Lower lobe of right lung (tissue), 2 donors: ENCODE measurements at regions not wholly inside any gene's neighbourhood (a gene's known extent, or its start where the extent isn't known, plus 50 kb on each side); places are given as distances from the start of the nearest gene placed in this dataset.
A peak's percentile ranks its signal among the peaks of the same experiment; 100 is the strongest.

ENCODE experiments used
- ATAC-seq, 2 donors: fragments of 200-7000 bp; cut with Tn5 transposase; one replicate each; pipeline ENCODE4 v1.9.1; 2020 to 2022; ENCODE audit warnings: mild to moderate bottlenecking in 2 of 2, moderate library complexity in 2 of 2
- DNase-seq: peaks from one replicate; pipeline ENCODE4 v3.0.0-alpha.2; 2020
- H3K27ac ChIP-seq: fragments of 200-600 bp; one replicate; pipeline ENCODE4 v1.8.0; 2022
- H3K27me3 ChIP-seq: fragments of 200-600 bp; one replicate; pipeline ENCODE4 v1.8.0; 2022; ENCODE audit warnings: low read depth
- H3K36me3 ChIP-seq: fragments of 200-600 bp; one replicate; pipeline ENCODE4 v1.8.0; 2022; ENCODE audit warnings: mild to moderate bottlenecking
- H3K4me1 ChIP-seq: fragments of 200-600 bp; one replicate; pipeline ENCODE4 v1.8.0; 2022
- H3K4me3 ChIP-seq: fragments of 200-600 bp; one replicate; pipeline ENCODE4 v1.8.0; 2022; ENCODE audit warnings: mild to moderate bottlenecking
- H3K9me3 ChIP-seq: fragments of 200-600 bp; one replicate; pipeline ENCODE4 v1.8.0; 2022
- CTCF ChIP-seq: fragments of 200-600 bp; IDR thresholded peaks from one replicate; pipeline ENCODE4 v1.8.0; 2022; ENCODE audit warnings: antibody characterized with exemption, mild to moderate bottlenecking
- intact Hi-C: fragments of 100-400 bp; cut with DNase I; formaldehyde crosslinking; loops from one replicate; pipeline ENCODE4 v1.11.0; 2022
- donor health status: DM: no; HTN: yes; CAD: no; lungs with severe emphysema.

GRCh38 chr2:8535821-8536685 lies 145.8 kb upstream of the ID2 start:
- DNase-seq (no peak), ATAC-seq (no peak)
- intact Hi-C loops = no loop called here
- Histone ChIP-seq H3K4me3 (no peak overlapping the region), H3K4me1 (peaks cover 71% of the 10 kb centered on the region), H3K9me3 (peaks cover 9% of the 10 kb centered on the region), H3K36me3 (no peaks in the 10 kb centered on the region), H3K27ac (peak overlapping the region; percentile 77), H3K27me3 (no peaks in the 10 kb centered on the region)
- TF ChIP-seq CTCF = no peak

- Histone ChIP-seq H3K36me3 (no peaks in the 10 kb centered on the region), H3K27ac (peak overlapping the region; percentile 77), H3K4me1 (peaks cover 72% of the 10 kb centered on the region), H3K9me3 (peaks cover under 1% of the 10 kb centered on the region), H3K4me3 (no peak overlapping the region), H3K27me3 (no peaks in the 10 kb centered on the region)
- intact Hi-C loops = no loop called here
- no peak for DNase-seq
- no peak for ATAC-seq
- TF ChIP-seq CTCF = no peak
These were observed 144.9 kb upstream of the ID2 start for GRCh38 chr2:8536686-8537561.

DNA sequence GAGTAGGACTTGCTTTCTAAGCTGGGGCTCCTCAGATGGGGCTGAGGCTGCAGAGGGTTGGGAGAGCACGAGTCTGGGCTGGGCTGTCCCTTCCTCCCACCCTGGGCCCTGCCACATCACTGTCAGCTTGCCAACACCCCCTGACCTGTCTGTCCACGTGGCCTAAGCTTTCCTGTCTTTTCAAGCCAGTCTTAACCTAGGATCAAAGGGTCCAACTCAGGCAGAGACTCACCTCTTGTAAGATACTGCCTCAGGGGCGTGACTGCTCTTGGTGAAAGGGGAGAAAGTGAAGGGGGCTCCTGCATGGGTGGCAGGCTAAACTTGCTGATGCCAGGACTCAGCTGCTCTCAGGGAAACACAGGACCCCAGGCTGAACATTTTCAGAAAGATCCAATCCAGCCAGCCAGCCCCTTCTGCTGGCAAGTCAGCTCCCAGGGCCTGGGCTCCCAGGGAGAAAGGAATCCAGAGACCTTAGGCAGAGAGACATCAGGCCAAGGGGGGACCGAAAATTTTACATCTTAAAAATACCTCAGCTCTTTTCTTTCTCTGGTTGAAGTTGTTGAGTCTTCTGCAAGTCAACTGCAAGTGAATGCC lies 144.2 kb upstream of the ID2 start:
- intact Hi-C loops = no loop called here
- ATAC-seq = no peak
- Histone ChIP-seq H3K36me3 (no peaks in the 10 kb centered on the region), H3K4me1 (peaks cover 77% of the 10 kb centered on the region), H3K4me3 (no peak overlapping the region), H3K27me3 (no peaks in the 10 kb centered on the region), H3K27ac (no peak overlapping the region), H3K9me3 (no peaks in the 10 kb centered on the region)
- DNase-seq = no peak
- no peak for TF ChIP-seq CTCF

- intact Hi-C loops = no loop called here
- DNase-seq = no peak
These were observed 143.3 kb upstream of the ID2 start for GRCh38 chr2:8538531-8538930.

More at GRCh38 chr2:8538531-8538930, 143.3 kb upstream of the ID2 start:
- Histone ChIP-seq H3K27ac (peak overlapping the region; percentile 58), H3K27me3 (no peaks in the 10 kb centered on the region), H3K9me3 (no peaks in the 10 kb centered on the region), H3K4me3 (no peak overlapping the region), H3K36me3 (no peaks in the 10 kb centered on the region), H3K4me1 (peaks cover 84% of the 10 kb centered on the region)
- no peak for ATAC-seq
- no peak for TF ChIP-seq CTCF
